ENCODE measurements at regions not wholly inside any gene's neighbourhood (a gene's known extent, or its start where the extent isn't known, plus 50 kb on each side); places are given as distances from the start of the nearest gene placed in this dataset.
A peak's percentile ranks its signal among the peaks of the same experiment; 100 is the strongest.

DNA sequence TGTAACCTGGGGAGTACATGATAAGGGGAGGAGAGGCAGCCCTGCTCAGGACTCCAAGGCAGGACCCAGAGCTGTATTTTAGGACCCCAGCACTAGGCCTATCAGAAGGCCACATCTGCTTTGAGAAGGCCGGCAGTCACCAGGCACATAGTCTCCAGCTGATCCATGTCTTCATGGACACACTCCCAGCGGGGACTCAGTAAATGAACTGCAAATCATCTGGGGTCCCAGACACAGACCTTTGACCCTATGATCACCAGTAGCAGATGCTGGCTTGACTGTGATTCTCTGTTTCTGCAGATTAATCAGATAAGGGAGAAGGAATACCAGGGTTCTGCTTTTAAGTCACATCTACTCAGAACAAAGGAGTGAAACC lies 341.4 kb upstream of the PODXL start:
- no peak for DNase-seq (ENCODE audit: low read depth in 1 of 2, low spot score in 1 of 2)
- TF ChIP-seq, protein P1, sequence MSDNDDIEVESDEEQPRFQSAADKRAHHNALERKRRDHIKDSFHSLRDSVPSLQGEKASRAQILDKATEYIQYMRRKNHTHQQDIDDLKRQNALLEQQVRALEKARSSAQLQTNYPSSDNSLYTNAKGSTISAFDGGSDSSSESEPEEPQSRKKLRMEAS (IDR thresholded peaks at IDR 0.05), result no peak
- TF ChIP-seq BHLHE40 (IDR thresholded peaks at IDR 0.05; ENCODE audit: low read depth, low read length) (no peak), RFX5 (IDR thresholded peaks at IDR 0.05) (no peak), ZSCAN20 (CRISPR knock-in tag; IDR thresholded peaks at IDR 0.05) (no peak), RARB (CRISPR knock-in tag; IDR thresholded peaks at IDR 0.05) (no peak), POLR2AphosphoS2 (conservative IDR thresholded peaks at IDR 0.05; ENCODE audit: low read length) (no peak)
- POLR2A ChIA-PET, result interaction anchor here (1.0 kb wide), 1 partner anchor 9 kb away, joined by 3 read pairs; no protein-coding TSS in a partner anchor

DNA sequence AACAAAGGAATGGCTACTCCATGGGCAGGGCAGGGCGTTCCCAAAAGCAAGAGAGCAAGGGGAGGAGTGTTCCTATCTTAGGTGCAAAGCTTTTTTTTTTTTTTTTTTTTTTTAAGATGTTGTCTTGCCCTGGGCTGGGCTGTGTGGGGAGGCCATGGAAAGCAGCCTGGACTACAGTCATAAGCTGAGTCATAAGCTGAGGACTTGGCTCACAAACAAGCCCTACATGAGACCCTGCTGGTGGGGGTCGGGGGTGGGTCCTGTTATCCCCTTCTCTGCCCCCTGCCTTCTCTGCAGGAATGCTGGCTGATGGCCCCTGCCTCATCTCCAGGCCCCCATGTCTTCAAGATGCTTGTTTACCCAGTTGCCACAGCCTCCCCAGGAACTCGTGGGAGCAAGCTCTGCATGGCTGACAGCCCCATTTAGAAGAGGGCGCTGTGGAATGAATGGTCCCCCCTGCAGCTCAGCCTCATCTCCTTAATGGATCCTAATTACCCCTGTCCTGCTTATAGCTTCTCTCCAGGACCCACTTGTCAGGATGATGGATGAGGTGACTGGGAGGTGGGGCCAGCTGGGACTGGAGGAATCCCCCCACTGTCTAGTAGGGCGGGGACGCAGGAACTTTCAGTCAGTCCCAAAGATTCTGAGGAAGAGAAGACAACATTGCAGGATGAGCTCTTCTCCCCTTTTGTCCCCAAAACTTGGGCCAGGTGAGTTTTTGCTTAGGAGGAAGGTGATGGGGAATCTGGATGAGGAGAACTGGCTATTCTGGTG lies 340.8 kb upstream of the PODXL start:
- TF ChIP-seq ZSCAN20 (CRISPR knock-in tag; IDR thresholded peaks at IDR 0.05), result no peak
- no peak for TF ChIP-seq RARB (CRISPR knock-in tag; IDR thresholded peaks at IDR 0.05)
- TF ChIP-seq BHLHE40 (IDR thresholded peaks at IDR 0.05; ENCODE audit: low read depth, low read length), result no peak
- 0 out of 2 replicates have a peak, but pooled peaks have one; percentile 44 for TF ChIP-seq JUNB (IDR thresholded peaks at IDR 0.05)
- Histone ChIP-seq H3K9me3 (no peaks in the 10 kb centered on the region), H3K4me3 (no peak overlapping the region), H3K27ac (peak overlapping the region; percentile 66 to 81), H3K4me1 (peaks cover 41% of the 10 kb centered on the region), H3K4me2 (peak overlapping the region; percentile 23)
- peak; percentile 19 to 63 for DNase-seq (ENCODE audit: low read depth in 1 of 2, low spot score in 1 of 2)
- peak; percentile 67 to 71 for ATAC-seq
- no peak for FAIRE-seq
- ChIA-PET CTCF (interaction anchor here (0.7 to 2.6 kb wide), 8 partner anchors 9 to 683 kb away, joined by 3 to 12 read pairs (median 3); no protein-coding TSS in a partner anchor), POLR2A (interaction anchor here (0.5 to 1.0 kb wide), 2 partner anchors 8 to 373 kb away, joined by 3 to 5 read pairs; no protein-coding TSS in a partner anchor)
- WGBS (ENCODE audit: missing lambda C conversion rate), result 60% methylated on average over 5 of the region's 6 CpGs

More for the DNA sequence above, 341.4 kb upstream of the PODXL start:
- Histone ChIP-seq H3K27ac (peak overlapping the region; percentile 66 to 81; a peak in 5 of 6 replicates), H3K4me1 (peaks cover 41% of the 10 kb centered on the region), H3K4me2 (peak overlapping the region; percentile 23; the same call in 2 of the 3 replicates), H3K9me3 (0 out of 3 replicates have a peak, but pooled peaks cover 2% of the 10 kb centered on the region), H3K4me3 (no peak overlapping the region)
- FAIRE-seq (no peak), ATAC-seq (no peak)
- no CpG with 5 or more reads among the region's 2 CpGs for WGBS (ENCODE audit: missing lambda C conversion rate)
- CTCF ChIA-PET, result interaction anchor here (0.7 to 2.6 kb wide), 5 partner anchors 14 to 42 kb away, joined by 3 to 12 read pairs (median 3); no protein-coding TSS in a partner anchor

DNA sequence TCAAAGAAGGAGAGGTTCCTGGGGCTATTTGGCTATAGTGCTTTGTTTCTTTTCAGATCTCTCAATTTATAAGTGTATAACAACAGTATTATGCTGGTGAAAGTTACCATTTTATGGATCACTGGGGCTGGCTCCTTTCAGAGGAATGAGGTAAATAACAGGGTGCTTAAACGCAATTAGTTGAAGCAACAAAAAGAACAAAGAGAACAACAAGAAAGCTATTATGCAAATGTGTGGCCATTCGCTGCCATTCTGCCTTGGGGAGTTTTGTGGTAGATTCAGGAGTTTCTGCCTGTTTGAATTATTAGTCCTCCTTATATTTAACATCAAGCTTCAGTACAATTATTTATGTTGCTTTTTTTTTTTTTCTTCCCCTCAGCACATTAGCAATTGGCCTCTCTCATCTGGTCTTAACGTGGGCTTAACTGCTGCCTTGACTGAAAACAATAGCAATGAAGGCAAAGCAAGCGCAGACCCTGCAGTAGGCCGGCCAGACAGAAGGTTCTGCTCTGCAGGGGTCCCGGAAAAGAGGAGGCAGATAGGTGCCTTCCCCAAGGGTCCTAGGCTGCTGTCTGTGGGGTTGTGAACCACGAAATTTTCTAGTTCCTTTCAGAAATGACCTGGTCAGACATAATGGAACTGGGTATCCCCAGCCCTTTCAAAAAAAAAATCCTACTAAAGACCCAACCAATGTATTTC lies 339.9 kb upstream of the PODXL start:
- CTCF ChIA-PET, result interaction anchor here (0.8 to 2.6 kb wide), 5 partner anchors 10 to 684 kb away, joined by 3 to 12 read pairs (median 3); no protein-coding TSS in a partner anchor
- Histone ChIP-seq H3K27ac (peak overlapping the region; percentile 66 to 81), H3K4me3 (no peak overlapping the region), H3K4me2 (peak overlapping the region; percentile 23), H3K9me3 (no peaks in the 10 kb centered on the region), H3K4me1 (peaks cover 41% of the 10 kb centered on the region)
- FAIRE-seq (no peak), ATAC-seq (no peak), DNase-seq (ENCODE audit: low read depth in 1 of 2, low spot score in 1 of 2) (no peak)
- WGBS (ENCODE audit: missing lambda C conversion rate), result 71% methylated on average over 7 of the region's 7 CpGs
- POLR2A ChIA-PET, result interaction anchor here (0.5 to 0.7 kb wide), 2 partner anchors 350 to 374 kb away, joined by 3 to 5 read pairs; no protein-coding TSS in a partner anchor
- TF ChIP-seq ZC3H11A (IDR thresholded peaks at IDR 0.05), result no peak
- TF ChIP-seq CBX2 (IDR thresholded peaks at IDR 0.05; ENCODE audit: borderline replicate concordance, low read depth), result no peak
- no peak for TF ChIP-seq ESRRA (IDR thresholded peaks at IDR 0.05; ENCODE audit: borderline replicate concordance, low read length)
- TF ChIP-seq, protein P2, sequence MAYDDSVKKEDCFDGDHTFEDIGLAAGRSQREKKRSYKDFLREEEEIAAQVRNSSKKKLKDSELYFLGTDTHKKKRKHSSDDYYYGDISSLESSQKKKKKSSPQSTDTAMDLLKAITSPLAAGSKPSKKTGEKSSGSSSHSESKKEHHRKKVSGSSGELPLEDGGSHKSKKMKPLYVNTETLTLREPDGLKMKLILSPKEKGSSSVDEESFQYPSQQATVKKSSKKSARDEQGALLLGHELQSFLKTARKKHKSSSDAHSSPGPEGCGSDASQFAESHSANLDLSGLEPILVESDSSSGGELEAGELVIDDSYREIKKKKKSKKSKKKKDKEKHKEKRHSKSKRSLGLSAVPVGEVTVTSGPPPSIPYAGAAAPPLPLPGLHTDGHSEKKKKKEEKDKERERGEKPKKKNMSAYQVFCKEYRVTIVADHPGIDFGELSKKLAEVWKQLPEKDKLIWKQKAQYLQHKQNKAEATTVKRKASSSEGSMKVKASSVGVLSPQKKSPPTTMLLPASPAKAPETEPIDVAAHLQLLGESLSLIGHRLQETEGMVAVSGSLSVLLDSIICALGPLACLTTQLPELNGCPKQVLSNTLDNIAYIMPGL (CRISPR knock-in tag; IDR thresholded peaks at IDR 0.05; ENCODE audit: borderline replicate concordance), result no peak
- no peak for TF ChIP-seq CEBPB (IDR thresholded peaks at IDR 0.05)
- TF ChIP-seq TP53 (CRISPR knock-in tag; IDR thresholded peaks at IDR 0.05), result no peak
- TF ChIP-seq, protein P3, sequence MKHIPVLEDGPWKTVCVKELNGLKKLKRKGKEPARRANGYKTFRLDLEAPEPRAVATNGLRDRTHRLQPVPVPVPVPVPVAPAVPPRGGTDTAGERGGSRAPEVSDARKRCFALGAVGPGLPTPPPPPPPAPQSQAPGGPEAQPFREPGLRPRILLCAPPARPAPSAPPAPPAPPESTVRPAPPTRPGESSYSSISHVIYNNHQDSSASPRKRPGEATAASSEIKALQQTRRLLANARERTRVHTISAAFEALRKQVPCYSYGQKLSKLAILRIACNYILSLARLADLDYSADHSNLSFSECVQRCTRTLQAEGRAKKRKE (CRISPR knock-in tag; IDR thresholded peaks at IDR 0.05; ENCODE audit: low read depth), result no peak
- TF ChIP-seq, protein P4, sequence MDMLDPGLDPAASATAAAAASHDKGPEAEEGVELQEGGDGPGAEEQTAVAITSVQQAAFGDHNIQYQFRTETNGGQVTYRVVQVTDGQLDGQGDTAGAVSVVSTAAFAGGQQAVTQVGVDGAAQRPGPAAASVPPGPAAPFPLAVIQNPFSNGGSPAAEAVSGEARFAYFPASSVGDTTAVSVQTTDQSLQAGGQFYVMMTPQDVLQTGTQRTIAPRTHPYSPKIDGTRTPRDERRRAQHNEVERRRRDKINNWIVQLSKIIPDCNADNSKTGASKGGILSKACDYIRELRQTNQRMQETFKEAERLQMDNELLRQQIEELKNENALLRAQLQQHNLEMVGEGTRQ (IDR thresholded peaks at IDR 0.05), result no peak
- TF ChIP-seq RARB (CRISPR knock-in tag; IDR thresholded peaks at IDR 0.05), result no peak
- no peak for TF ChIP-seq FOSB (CRISPR knock-in tag; IDR thresholded peaks at IDR 0.05)
- TF ChIP-seq, protein P5, sequence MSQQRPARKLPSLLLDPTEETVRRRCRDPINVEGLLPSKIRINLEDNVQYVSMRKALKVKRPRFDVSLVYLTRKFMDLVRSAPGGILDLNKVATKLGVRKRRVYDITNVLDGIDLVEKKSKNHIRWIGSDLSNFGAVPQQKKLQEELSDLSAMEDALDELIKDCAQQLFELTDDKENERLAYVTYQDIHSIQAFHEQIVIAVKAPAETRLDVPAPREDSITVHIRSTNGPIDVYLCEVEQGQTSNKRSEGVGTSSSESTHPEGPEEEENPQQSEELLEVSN (IDR thresholded peaks at IDR 0.05; ENCODE audit: borderline replicate concordance, low read depth), result no peak
- TF ChIP-seq EHMT2 (IDR thresholded peaks at IDR 0.05; ENCODE audit: low read depth), result no peak
- no peak for TF ChIP-seq NFE2L2 (conservative IDR thresholded peaks at IDR 0.05; ENCODE audit: low read length)
- TF ChIP-seq GATA3 (IDR thresholded peaks at IDR 0.05; ENCODE audit: borderline replicate concordance), result no peak
- TF ChIP-seq, protein P6, sequence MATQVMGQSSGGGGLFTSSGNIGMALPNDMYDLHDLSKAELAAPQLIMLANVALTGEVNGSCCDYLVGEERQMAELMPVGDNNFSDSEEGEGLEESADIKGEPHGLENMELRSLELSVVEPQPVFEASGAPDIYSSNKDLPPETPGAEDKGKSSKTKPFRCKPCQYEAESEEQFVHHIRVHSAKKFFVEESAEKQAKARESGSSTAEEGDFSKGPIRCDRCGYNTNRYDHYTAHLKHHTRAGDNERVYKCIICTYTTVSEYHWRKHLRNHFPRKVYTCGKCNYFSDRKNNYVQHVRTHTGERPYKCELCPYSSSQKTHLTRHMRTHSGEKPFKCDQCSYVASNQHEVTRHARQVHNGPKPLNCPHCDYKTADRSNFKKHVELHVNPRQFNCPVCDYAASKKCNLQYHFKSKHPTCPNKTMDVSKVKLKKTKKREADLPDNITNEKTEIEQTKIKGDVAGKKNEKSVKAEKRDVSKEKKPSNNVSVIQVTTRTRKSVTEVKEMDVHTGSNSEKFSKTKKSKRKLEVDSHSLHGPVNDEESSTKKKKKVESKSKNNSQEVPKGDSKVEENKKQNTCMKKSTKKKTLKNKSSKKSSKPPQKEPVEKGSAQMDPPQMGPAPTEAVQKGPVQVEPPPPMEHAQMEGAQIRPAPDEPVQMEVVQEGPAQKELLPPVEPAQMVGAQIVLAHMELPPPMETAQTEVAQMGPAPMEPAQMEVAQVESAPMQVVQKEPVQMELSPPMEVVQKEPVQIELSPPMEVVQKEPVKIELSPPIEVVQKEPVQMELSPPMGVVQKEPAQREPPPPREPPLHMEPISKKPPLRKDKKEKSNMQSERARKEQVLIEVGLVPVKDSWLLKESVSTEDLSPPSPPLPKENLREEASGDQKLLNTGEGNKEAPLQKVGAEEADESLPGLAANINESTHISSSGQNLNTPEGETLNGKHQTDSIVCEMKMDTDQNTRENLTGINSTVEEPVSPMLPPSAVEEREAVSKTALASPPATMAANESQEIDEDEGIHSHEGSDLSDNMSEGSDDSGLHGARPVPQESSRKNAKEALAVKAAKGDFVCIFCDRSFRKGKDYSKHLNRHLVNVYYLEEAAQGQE (IDR thresholded peaks at IDR 0.05), result no peak

All from A549 (cell line).